ENCODE measurements at regions not wholly inside any gene's neighbourhood (a gene's known extent, or its start where the extent isn't known, plus 50 kb on each side); places are given as distances from the start of the nearest gene placed in this dataset.

DNA sequence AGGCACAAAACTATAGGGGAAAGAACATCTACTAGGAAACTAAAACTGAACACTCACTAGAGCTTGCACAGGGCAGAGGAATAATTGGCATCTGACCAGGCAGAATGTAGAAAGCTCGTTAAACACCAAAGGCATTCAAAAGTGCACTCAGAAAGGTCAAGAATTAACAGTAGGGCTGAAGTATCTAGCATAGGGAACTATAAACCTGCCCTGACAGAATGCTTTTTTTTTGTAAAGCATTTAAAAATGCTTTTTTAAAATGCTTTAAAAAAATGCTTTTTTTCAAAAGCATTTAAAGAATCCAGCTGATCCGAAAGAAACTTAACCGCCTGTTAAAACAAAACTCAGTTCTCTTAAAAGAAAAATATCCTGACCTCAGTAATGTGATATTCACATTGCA is 74.6 kb upstream of the EGFR start:
- no TSS peak for BruUV-seq (replicated peaks)
- Histone ChIP-seq H3K4me1 (ENCODE audit: control insufficient read depth, insufficient read depth, low read length) (peaks cover 2% of the 10 kb centered on the region), H2BK5ac (ENCODE audit: low read depth, low read length, poor library complexity, severe bottlenecking) (no peak overlapping the region), H3K4ac (ENCODE audit: low read depth, low read length) (no peak overlapping the region), H3K56ac (ENCODE audit: extremely low read depth, insufficient read depth, low read length) (no peak overlapping the region), H3K27ac (ENCODE audit: insufficient read depth, low read length) (no peak overlapping the region), H3K4me2 (ENCODE audit: low read depth, low read length) (peak overlapping the region; percentile 64), H3K9me3 (ENCODE audit: control insufficient read depth, insufficient read depth, low read length) (no peaks in the 10 kb centered on the region), H3K9ac (ENCODE audit: low read depth, low read length) (no peak overlapping the region), H3K4me3 (ENCODE audit: insufficient read depth, low read depth, low read length) (no peak overlapping the region), H2AFZ (replicated peaks; ENCODE audit: low read length, poor library complexity) (no peak overlapping the region), H3K18ac (ENCODE audit: low read depth, low read length) (0 out of 2 replicates have a peak overlapping the region, but pooled peaks have one; percentile 90), H3K79me1 (ENCODE audit: low read depth in 1 of 2, low read length in 2 of 2) (no peaks in the 10 kb centered on the region), H2AK5ac (ENCODE audit: low read depth, low read length) (no peak overlapping the region), H4K20me1 (ENCODE audit: insufficient read depth, low read length) (no peaks in the 10 kb centered on the region), H2AK9ac (replicated peaks; ENCODE audit: low read depth, low read length, poor library complexity) (no peak overlapping the region), H2BK120ac (ENCODE audit: low read depth, low read length) (no peak overlapping the region), H4K91ac (ENCODE audit: insufficient read depth, low read depth, low read length) (no peak overlapping the region), H4K8ac (ENCODE audit: low read depth in 2 of 2, low read length in 2 of 2) (peak overlapping the region in 1 of 2 experiments; percentile 11; a peak in 1 of 4 replicates), H2BK15ac (ENCODE audit: low read depth, low read length) (no peak overlapping the region), H3K9me1 (ENCODE audit: insufficient read depth, low read length) (no peaks in the 10 kb centered on the region), H4K5ac (ENCODE audit: low read depth, low read length) (0 out of 2 replicates have a peak overlapping the region, but pooled peaks have one; percentile 91), H3K36me3 (ENCODE audit: control insufficient read depth, insufficient read depth, low read length) (no peaks in the 10 kb centered on the region), H2BK20ac (ENCODE audit: low read depth, low read length) (no peak overlapping the region), H3K23ac (ENCODE audit: low read depth, low read length) (no peak overlapping the region), H3K27me3 (ENCODE audit: control insufficient read depth, insufficient read depth, low read length) (no peaks in the 10 kb centered on the region), H3K14ac (replicated peaks; ENCODE audit: low read depth, low read length) (no peak overlapping the region)
- dilution Hi-C loops (cut with HindIII; ENCODE audit: low sequenced_read_pairs, unreplicated experiment), result no loop called here
- in situ Hi-C loops (cut with MboI; ENCODE audit: low sequenced_read_pairs), result no loop called here
- ChIA-PET POLR2A (ENCODE audit: unreplicated experiment) (no interaction called here), CTCF (no interaction called here)
- TF ChIP-seq MAFK (IDR thresholded peaks at IDR 0.05; ENCODE audit: low read depth, low read length) (no peak), MXI1 (IDR thresholded peaks at IDR 0.05; ENCODE audit: borderline replicate concordance, low read depth, low read length) (no peak), NFE2L2 (IDR thresholded peaks at IDR 0.05; ENCODE audit: low read depth, low read length) (no peak), POLR2A (IDR thresholded peaks at IDR 0.05; ENCODE audit: low read depth, low read length) (no peak), RAD21 (IDR thresholded peaks at IDR 0.05; ENCODE audit: low read length) (no peak), RFX5 (IDR thresholded peaks at IDR 0.05; ENCODE audit: low read depth, low read length) (no peak), RCOR1 (IDR thresholded peaks at IDR 0.05; ENCODE audit: insufficient replicate concordance, low read length) (no peak), BHLHE40 (IDR thresholded peaks at IDR 0.05; ENCODE audit: low read depth, low read length) (no peak), FOS (IDR thresholded peaks at IDR 0.05; ENCODE audit: low read depth, low read length) (no peak), SMC3 (IDR thresholded peaks at IDR 0.05; ENCODE audit: low read depth, low read length) (no peak), MAZ (IDR thresholded peaks at IDR 0.05; ENCODE audit: borderline replicate concordance, low read depth, low read length) (no peak), CHD1 (IDR thresholded peaks at IDR 0.05; ENCODE audit: low read depth, low read length) (no peak), CEBPB (IDR thresholded peaks at IDR 0.05; ENCODE audit: low read depth, low read length) (no peak)
- TF ChIP-seq, protein P1, sequence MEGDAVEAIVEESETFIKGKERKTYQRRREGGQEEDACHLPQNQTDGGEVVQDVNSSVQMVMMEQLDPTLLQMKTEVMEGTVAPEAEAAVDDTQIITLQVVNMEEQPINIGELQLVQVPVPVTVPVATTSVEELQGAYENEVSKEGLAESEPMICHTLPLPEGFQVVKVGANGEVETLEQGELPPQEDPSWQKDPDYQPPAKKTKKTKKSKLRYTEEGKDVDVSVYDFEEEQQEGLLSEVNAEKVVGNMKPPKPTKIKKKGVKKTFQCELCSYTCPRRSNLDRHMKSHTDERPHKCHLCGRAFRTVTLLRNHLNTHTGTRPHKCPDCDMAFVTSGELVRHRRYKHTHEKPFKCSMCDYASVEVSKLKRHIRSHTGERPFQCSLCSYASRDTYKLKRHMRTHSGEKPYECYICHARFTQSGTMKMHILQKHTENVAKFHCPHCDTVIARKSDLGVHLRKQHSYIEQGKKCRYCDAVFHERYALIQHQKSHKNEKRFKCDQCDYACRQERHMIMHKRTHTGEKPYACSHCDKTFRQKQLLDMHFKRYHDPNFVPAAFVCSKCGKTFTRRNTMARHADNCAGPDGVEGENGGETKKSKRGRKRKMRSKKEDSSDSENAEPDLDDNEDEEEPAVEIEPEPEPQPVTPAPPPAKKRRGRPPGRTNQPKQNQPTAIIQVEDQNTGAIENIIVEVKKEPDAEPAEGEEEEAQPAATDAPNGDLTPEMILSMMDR (conservative IDR thresholded peaks at IDR 0.05; ENCODE audit: low read depth, low read length), result no peak
- TF ChIP-seq, protein P2, sequence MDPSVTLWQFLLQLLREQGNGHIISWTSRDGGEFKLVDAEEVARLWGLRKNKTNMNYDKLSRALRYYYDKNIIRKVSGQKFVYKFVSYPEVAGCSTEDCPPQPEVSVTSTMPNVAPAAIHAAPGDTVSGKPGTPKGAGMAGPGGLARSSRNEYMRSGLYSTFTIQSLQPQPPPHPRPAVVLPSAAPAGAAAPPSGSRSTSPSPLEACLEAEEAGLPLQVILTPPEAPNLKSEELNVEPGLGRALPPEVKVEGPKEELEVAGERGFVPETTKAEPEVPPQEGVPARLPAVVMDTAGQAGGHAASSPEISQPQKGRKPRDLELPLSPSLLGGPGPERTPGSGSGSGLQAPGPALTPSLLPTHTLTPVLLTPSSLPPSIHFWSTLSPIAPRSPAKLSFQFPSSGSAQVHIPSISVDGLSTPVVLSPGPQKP (IDR thresholded peaks at IDR 0.05; ENCODE audit: borderline replicate concordance, low read depth, low read length), result no peak
- TF ChIP-seq, protein P3, sequence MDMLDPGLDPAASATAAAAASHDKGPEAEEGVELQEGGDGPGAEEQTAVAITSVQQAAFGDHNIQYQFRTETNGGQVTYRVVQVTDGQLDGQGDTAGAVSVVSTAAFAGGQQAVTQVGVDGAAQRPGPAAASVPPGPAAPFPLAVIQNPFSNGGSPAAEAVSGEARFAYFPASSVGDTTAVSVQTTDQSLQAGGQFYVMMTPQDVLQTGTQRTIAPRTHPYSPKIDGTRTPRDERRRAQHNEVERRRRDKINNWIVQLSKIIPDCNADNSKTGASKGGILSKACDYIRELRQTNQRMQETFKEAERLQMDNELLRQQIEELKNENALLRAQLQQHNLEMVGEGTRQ (IDR thresholded peaks at IDR 0.05; ENCODE audit: low read depth, low read length), result no peak
- peak; percentile 61 for ATAC-seq (ENCODE audit: low read depth)
- no CpG with 5 or more reads among the region's 3 CpGs for WGBS, 2 experiments (ENCODE audit: extremely low coverage in 2 of 2, insufficient read length in 1 of 2)
- peak; percentile 28 for DNase-seq
- intact Hi-C loops (cut with micrococcal nuclease), result no loop called here

All from IMR-90 (cell line).